ENCODE measurements at regions not wholly inside any gene's neighbourhood (a gene's known extent, or its start where the extent isn't known, plus 50 kb on each side); places are given as distances from the start of the nearest gene placed in this dataset.

GRCh38 chr19:30694156-30694755 is 322.1 kb downstream of the ZNF536 start:
- TF ChIP-seq CTCF (IDR thresholded peaks at IDR 0.05) = no peak
- Histone ChIP-seq H3K4me3 (no peak overlapping the region), H3K27ac (no peak overlapping the region), H3K9me3 (no peaks in the 10 kb centered on the region), H3K36me3 (no peaks in the 10 kb centered on the region), H3K27me3 (no peaks in the 10 kb centered on the region), H3K4me1 (peaks cover 0 to 4% of the 10 kb centered on the region in 2 donors)
- DNase-seq (ENCODE audit: low spot score) = no peak

GRCh38 chr19:30692879-30693503 is 320.8 kb downstream of the ZNF536 start:
- no peaks in the 10 kb centered on the region for H3K9me3 ChIP-seq
- TF ChIP-seq CTCF (IDR thresholded peaks at IDR 0.05) = no peak
- H3K36me3 ChIP-seq = no peaks in the 10 kb centered on the region
- H3K27ac ChIP-seq = no peak overlapping the region
- no peaks in the 10 kb centered on the region for H3K27me3 ChIP-seq
- H3K4me3 ChIP-seq = peak overlapping the region in 1 of 2 donors; percentile 30
- DNase-seq (ENCODE audit: low spot score) = no peak
- H3K4me1 ChIP-seq = peaks cover 0 to 4% of the 10 kb centered on the region in 2 donors

- H3K4me3 ChIP-seq = peak overlapping the region in 1 of 2 donors; percentile 30
Measured at GRCh38 chr19:30692181-30692811, 320.1 kb downstream of the ZNF536 start.

GRCh38 chr19:30691819-30692166 is 319.6 kb downstream of the ZNF536 start:
- Histone ChIP-seq H3K4me1 (peaks cover 0 to 4% of the 10 kb centered on the region in 2 donors), H3K36me3 (no peaks in the 10 kb centered on the region), H3K27me3 (no peaks in the 10 kb centered on the region), H3K27ac (no peak overlapping the region), H3K9me3 (no peaks in the 10 kb centered on the region), H3K4me3 (no peak overlapping the region)
- DNase-seq (ENCODE audit: low spot score) = no peak
- no peak for TF ChIP-seq CTCF (IDR thresholded peaks at IDR 0.05)

More at GRCh38 chr19:30692181-30692811, 320.1 kb downstream of the ZNF536 start:
- Histone ChIP-seq H3K36me3 (no peaks in the 10 kb centered on the region), H3K27me3 (no peaks in the 10 kb centered on the region), H3K9me3 (no peaks in the 10 kb centered on the region), H3K4me1 (peaks cover 0 to 4% of the 10 kb centered on the region in 2 donors), H3K27ac (no peak overlapping the region)
- no peak for DNase-seq (ENCODE audit: low spot score)
- TF ChIP-seq CTCF (IDR thresholded peaks at IDR 0.05) = no peak

- no peak for TF ChIP-seq CTCF (IDR thresholded peaks at IDR 0.05)
- Histone ChIP-seq H3K36me3 (no peaks in the 10 kb centered on the region), H3K27me3 (no peaks in the 10 kb centered on the region), H3K4me1 (peaks cover 0 to 4% of the 10 kb centered on the region in 2 donors), H3K9me3 (no peaks in the 10 kb centered on the region), H3K27ac (no peak overlapping the region), H3K4me3 (no peak overlapping the region)
- DNase-seq (ENCODE audit: low spot score) = no peak
Measured at GRCh38 chr19:30690935-30691818, 319.0 kb downstream of the ZNF536 start.

All from right atrium auricular region (tissue), 2 donors.